ENCODE measurements at regions not wholly inside any gene's neighbourhood (a gene's known extent, or its start where the extent isn't known, plus 50 kb on each side); places are given as distances from the start of the nearest gene placed in this dataset.

- TF ChIP-seq EZH2 (IDR thresholded peaks at IDR 0.05; ENCODE audit: low read length) (no peak), CTCF (optimal IDR thresholded peaks at IDR 0.05 in 1 of 3, IDR thresholded peaks at IDR 0.05 in 1 of 3, conservative IDR thresholded peaks at IDR 0.05 in 1 of 3; ENCODE audit: extremely low read depth in 1 of 3, insufficient read depth in 2 of 3, low read length in 3 of 3) (no peak)
- dilution Hi-C loops (cut with MboI; ENCODE audit: extremely low pct_ligation_motif_present, low sequenced_read_pairs), result no loop called here
- no peak for FAIRE-seq
These were observed 393.5 kb upstream of the PCDH9 start for GRCh38 chr13:67623630-67624029.

GRCh38 chr13:67620665-67621064, 390.5 kb upstream of the PCDH9 start:
- DNase-seq (ENCODE audit: low read depth, low spot score) (no peak), FAIRE-seq (no peak)
- no peaks in the 10 kb centered on the region for H3K4me1 ChIP-seq (ENCODE audit: control insufficient read depth, extremely low read depth, insufficient read depth, low read length)
- H2AFZ ChIP-seq (ENCODE audit: control insufficient read depth, low read length), result no peak overlapping the region
- dilution Hi-C loops (cut with MboI; ENCODE audit: extremely low pct_ligation_motif_present, low sequenced_read_pairs), result no loop called here
- no peak for TF ChIP-seq EZH2 (IDR thresholded peaks at IDR 0.05; ENCODE audit: low read length)
- no peak for TF ChIP-seq CTCF (optimal IDR thresholded peaks at IDR 0.05 in 1 of 3, IDR thresholded peaks at IDR 0.05 in 1 of 3, conservative IDR thresholded peaks at IDR 0.05 in 1 of 3; ENCODE audit: extremely low read depth in 1 of 3, insufficient read depth in 2 of 3, low read length in 3 of 3)
- H3K9ac ChIP-seq (ENCODE audit: control insufficient read depth, extremely low read depth, insufficient read depth, low read length), result no peak overlapping the region
- no peaks in the 10 kb centered on the region for H3K79me2 ChIP-seq (ENCODE audit: control insufficient read depth, insufficient read depth, low read length)
- H3K9me1 ChIP-seq (ENCODE audit: control insufficient read depth, extremely low read depth, insufficient read depth, low read length), result no peaks in the 10 kb centered on the region
- H3K27me3 ChIP-seq (ENCODE audit: control insufficient read depth, extremely low read depth, insufficient read depth, low read length), result no peaks in the 10 kb centered on the region
- peaks cover 3% of the 10 kb centered on the region for H3K9me3 ChIP-seq (ENCODE audit: control insufficient read depth, low read depth, low read length)
- H3K4me2 ChIP-seq (ENCODE audit: control insufficient read depth, extremely low read depth, insufficient read depth, low read depth, low read length), result no peak overlapping the region
- H3K4me3 ChIP-seq (ENCODE audit: control insufficient read depth in 2 of 3, extremely low read depth in 1 of 3, insufficient read depth in 2 of 3, low read depth in 1 of 3, low read length in 3 of 3), result no peak overlapping the region
- no peaks in the 10 kb centered on the region for H3K36me3 ChIP-seq (ENCODE audit: control insufficient read depth in 2 of 2, extremely low read depth in 1 of 2, insufficient read depth in 2 of 2, low read length in 2 of 2)
- no peak overlapping the region for H3K27ac ChIP-seq (ENCODE audit: control insufficient read depth, insufficient read depth, low read length)
- H4K20me1 ChIP-seq (ENCODE audit: control insufficient read depth, extremely low read depth, insufficient read depth, low read length), result no peaks in the 10 kb centered on the region

More at GRCh38 chr13:67623630-67624029, 393.5 kb upstream of the PCDH9 start:
- Histone ChIP-seq H3K27me3 (ENCODE audit: control insufficient read depth, extremely low read depth, insufficient read depth, low read length) (no peaks in the 10 kb centered on the region), H3K4me3 (ENCODE audit: control insufficient read depth in 2 of 3, extremely low read depth in 1 of 3, insufficient read depth in 2 of 3, low read depth in 1 of 3, low read length in 3 of 3) (no peak overlapping the region), H4K20me1 (ENCODE audit: control insufficient read depth, extremely low read depth, insufficient read depth, low read length) (no peaks in the 10 kb centered on the region), H3K4me2 (ENCODE audit: control insufficient read depth, extremely low read depth, insufficient read depth, low read depth, low read length) (no peak overlapping the region), H3K27ac (ENCODE audit: control insufficient read depth, insufficient read depth, low read length) (no peak overlapping the region), H3K9me3 (ENCODE audit: control insufficient read depth, low read depth, low read length) (peaks cover 3% of the 10 kb centered on the region), H3K9ac (ENCODE audit: control insufficient read depth, extremely low read depth, insufficient read depth, low read length) (no peak overlapping the region), H3K4me1 (ENCODE audit: control insufficient read depth, extremely low read depth, insufficient read depth, low read length) (no peaks in the 10 kb centered on the region), H2AFZ (ENCODE audit: control insufficient read depth, low read length) (no peak overlapping the region), H3K79me2 (ENCODE audit: control insufficient read depth, insufficient read depth, low read length) (no peaks in the 10 kb centered on the region), H3K9me1 (ENCODE audit: control insufficient read depth, extremely low read depth, insufficient read depth, low read length) (no peaks in the 10 kb centered on the region), H3K36me3 (ENCODE audit: control insufficient read depth in 2 of 2, extremely low read depth in 1 of 2, insufficient read depth in 2 of 2, low read length in 2 of 2) (no peaks in the 10 kb centered on the region)
- DNase-seq (ENCODE audit: low read depth, low spot score), result no peak

Data from keratinocyte (primary cell).